ENCODE measurements at regions not wholly inside any gene's neighbourhood (a gene's known extent, or its start where the extent isn't known, plus 50 kb on each side); places are given as distances from the start of the nearest gene placed in this dataset.
"Not testable (repeated sequence)": the region's sequence is repeated elsewhere in the genome, so short reads cannot be mapped to it uniquely, and the experiment has no call there.

- no peak for TF ChIP-seq CTCF (conservative IDR thresholded peaks at IDR 0.05 in 1 of 2, IDR thresholded peaks at IDR 0.05 in 1 of 2; ENCODE audit: low read depth in 1 of 2, low read length in 2 of 2)
- no peak for TF ChIP-seq EZH2 (IDR thresholded peaks at IDR 0.05; ENCODE audit: low read length, missing control alignments)
- no peaks in the 10 kb centered on the region for H4K20me1 ChIP-seq (ENCODE audit: control insufficient read depth, extremely low read depth, insufficient read depth, low read length)
- no peaks in the 10 kb centered on the region for H3K4me1 ChIP-seq (ENCODE audit: control insufficient read depth, extremely low read depth, insufficient read depth, low read length)
- H2AFZ ChIP-seq (ENCODE audit: low read length) = no peak overlapping the region
- H3K79me2 ChIP-seq (ENCODE audit: control insufficient read depth, insufficient read depth, low read length) = no peaks in the 10 kb centered on the region
- no peak for DNase-seq (ENCODE audit: low read depth in 2 of 2)
- H3K4me2 ChIP-seq (ENCODE audit: extremely low read depth, insufficient read depth, low read length) = no peak overlapping the region
- no peaks in the 10 kb centered on the region for H3K36me3 ChIP-seq (ENCODE audit: control insufficient read depth, insufficient read depth, low read length)
- H3K27ac ChIP-seq (ENCODE audit: insufficient read depth, low read length) = no peak overlapping the region
- no peak overlapping the region for H3K9ac ChIP-seq (ENCODE audit: insufficient read depth, low read length)
- no peaks in the 10 kb centered on the region for H3K27me3 ChIP-seq (ENCODE audit: control insufficient read depth, insufficient read depth, low read length)
- H3K9me3 ChIP-seq (ENCODE audit: control insufficient read depth, insufficient read depth, low read depth, low read length) = no peaks in the 10 kb centered on the region
- H3K4me3 ChIP-seq (replicated peaks in 1 of 4; ENCODE audit: control extremely low read depth in 1 of 4, insufficient read depth in 1 of 4, low read depth in 3 of 4, low read length in 4 of 4) = no peak overlapping the region
Observed at GRCh38 chr10:33773886-33774480, 439.5 kb upstream of the NRP1 start.

- Histone ChIP-seq H2AFZ (ENCODE audit: low read length) (no peak overlapping the region), H3K27me3 (ENCODE audit: control insufficient read depth, insufficient read depth, low read length) (no peaks in the 10 kb centered on the region), H4K20me1 (ENCODE audit: control insufficient read depth, extremely low read depth, insufficient read depth, low read length) (no peaks in the 10 kb centered on the region), H3K9ac (ENCODE audit: insufficient read depth, low read length) (no peak overlapping the region), H3K36me3 (ENCODE audit: control insufficient read depth, insufficient read depth, low read length) (no peaks in the 10 kb centered on the region), H3K27ac (ENCODE audit: insufficient read depth, low read length) (no peak overlapping the region), H3K79me2 (ENCODE audit: control insufficient read depth, insufficient read depth, low read length) (no peaks in the 10 kb centered on the region), H3K4me2 (ENCODE audit: extremely low read depth, insufficient read depth, low read length) (no peak overlapping the region), H3K4me1 (ENCODE audit: control insufficient read depth, extremely low read depth, insufficient read depth, low read length) (no peaks in the 10 kb centered on the region), H3K9me3 (ENCODE audit: control insufficient read depth, insufficient read depth, low read depth, low read length) (no peaks in the 10 kb centered on the region), H3K4me3 (replicated peaks in 1 of 4; ENCODE audit: control extremely low read depth in 1 of 4, insufficient read depth in 1 of 4, low read depth in 3 of 4, low read length in 4 of 4) (no peak overlapping the region)
- TF ChIP-seq CTCF (conservative IDR thresholded peaks at IDR 0.05 in 1 of 2, IDR thresholded peaks at IDR 0.05 in 1 of 2; ENCODE audit: low read depth in 1 of 2, low read length in 2 of 2) = no peak
- TF ChIP-seq EZH2 (IDR thresholded peaks at IDR 0.05; ENCODE audit: low read length, missing control alignments) = no peak
- DNase-seq (ENCODE audit: low read depth in 2 of 2) = peak in 1 of 2 donors; percentile 54
Observed at GRCh38 chr10:33773253-33773573, 438.7 kb upstream of the NRP1 start.

GRCh38 chr10:33772370-33773252 is 438.1 kb upstream of the NRP1 start:
- no peaks in the 10 kb centered on the region for H3K27me3 ChIP-seq (ENCODE audit: control insufficient read depth, insufficient read depth, low read length)
- TF ChIP-seq CTCF (conservative IDR thresholded peaks at IDR 0.05 in 1 of 2, IDR thresholded peaks at IDR 0.05 in 1 of 2; ENCODE audit: low read depth in 1 of 2, low read length in 2 of 2) = no peak
- no peak overlapping the region for H3K4me3 ChIP-seq (replicated peaks in 1 of 4; ENCODE audit: control extremely low read depth in 1 of 4, insufficient read depth in 1 of 4, low read depth in 3 of 4, low read length in 4 of 4)
- no peak overlapping the region for H2AFZ ChIP-seq (ENCODE audit: low read length)
- DNase-seq (ENCODE audit: low read depth in 2 of 2) = peak in 1 of 2 donors; percentile 27
- no peaks in the 10 kb centered on the region for H3K4me1 ChIP-seq (ENCODE audit: control insufficient read depth, extremely low read depth, insufficient read depth, low read length)
- H3K36me3 ChIP-seq (ENCODE audit: control insufficient read depth, insufficient read depth, low read length) = no peaks in the 10 kb centered on the region
- H3K79me2 ChIP-seq (ENCODE audit: control insufficient read depth, insufficient read depth, low read length) = no peaks in the 10 kb centered on the region
- no peak overlapping the region for H3K4me2 ChIP-seq (ENCODE audit: extremely low read depth, insufficient read depth, low read length)
- H4K20me1 ChIP-seq (ENCODE audit: control insufficient read depth, extremely low read depth, insufficient read depth, low read length) = no peaks in the 10 kb centered on the region
- H3K9ac ChIP-seq (ENCODE audit: insufficient read depth, low read length) = no peak overlapping the region
- H3K9me3 ChIP-seq (ENCODE audit: control insufficient read depth, insufficient read depth, low read depth, low read length) = no peaks in the 10 kb centered on the region
- no peak overlapping the region for H3K27ac ChIP-seq (ENCODE audit: insufficient read depth, low read length)

- H3K4me2 ChIP-seq (ENCODE audit: extremely low read depth, insufficient read depth, low read length) = not testable (repeated sequence)
Observed at GRCh38 chr10:33771856-33772255, 437.4 kb upstream of the NRP1 start.

More at GRCh38 chr10:33771856-33772255, 437.4 kb upstream of the NRP1 start:
- not testable (repeated sequence) for H3K9me3 ChIP-seq (ENCODE audit: control insufficient read depth, insufficient read depth, low read depth, low read length); H3K27ac ChIP-seq (ENCODE audit: insufficient read depth, low read length); DNase-seq (ENCODE audit: low read depth in 2 of 2); H3K36me3 ChIP-seq (ENCODE audit: control insufficient read depth, insufficient read depth, low read length); H3K27me3 ChIP-seq (ENCODE audit: control insufficient read depth, insufficient read depth, low read length); H3K79me2 ChIP-seq (ENCODE audit: control insufficient read depth, insufficient read depth, low read length); H3K9ac ChIP-seq (ENCODE audit: insufficient read depth, low read length); H4K20me1 ChIP-seq (ENCODE audit: control insufficient read depth, extremely low read depth, insufficient read depth, low read length); H3K4me1 ChIP-seq (ENCODE audit: control insufficient read depth, extremely low read depth, insufficient read depth, low read length); H2AFZ ChIP-seq (ENCODE audit: low read length); H3K4me3 ChIP-seq (replicated peaks in 1 of 4; ENCODE audit: control extremely low read depth in 1 of 4, insufficient read depth in 1 of 4, low read depth in 3 of 4, low read length in 4 of 4)
